ENCODE measurements at regions not wholly inside any gene's neighbourhood (a gene's known extent, or its start where the extent isn't known, plus 50 kb on each side); places are given as distances from the start of the nearest gene placed in this dataset.

DNA sequence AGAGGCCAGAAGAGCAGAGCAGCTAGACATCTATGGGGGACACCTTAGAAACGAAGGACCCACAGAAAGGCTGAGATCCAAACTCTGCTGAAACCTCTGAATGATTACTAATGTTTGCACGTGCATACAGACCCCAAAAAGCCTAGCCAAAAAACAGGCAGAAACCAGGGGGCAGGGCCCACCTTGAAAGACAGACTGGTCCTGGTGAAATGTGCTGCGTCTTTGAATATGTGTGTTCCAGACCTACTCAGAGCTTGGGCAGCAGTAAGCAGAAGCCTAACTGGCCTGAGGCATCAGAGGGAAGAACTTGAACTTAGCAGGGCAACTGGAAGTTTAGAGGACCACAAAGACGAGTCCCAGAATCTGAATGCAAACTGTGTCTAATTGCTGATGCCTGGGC lies 251.8 kb downstream of the TEX36 start:
- H3K9ac ChIP-seq, result no peak overlapping the region
- no peak overlapping the region for H3K27ac Mint-ChIP-seq
- TF ChIP-seq EZH2 (IDR thresholded peaks at IDR 0.05) (no peak), EZH2phosphoT487 (IDR thresholded peaks at IDR 0.05) (no peak)
- TF ChIP-seq, protein P1, sequence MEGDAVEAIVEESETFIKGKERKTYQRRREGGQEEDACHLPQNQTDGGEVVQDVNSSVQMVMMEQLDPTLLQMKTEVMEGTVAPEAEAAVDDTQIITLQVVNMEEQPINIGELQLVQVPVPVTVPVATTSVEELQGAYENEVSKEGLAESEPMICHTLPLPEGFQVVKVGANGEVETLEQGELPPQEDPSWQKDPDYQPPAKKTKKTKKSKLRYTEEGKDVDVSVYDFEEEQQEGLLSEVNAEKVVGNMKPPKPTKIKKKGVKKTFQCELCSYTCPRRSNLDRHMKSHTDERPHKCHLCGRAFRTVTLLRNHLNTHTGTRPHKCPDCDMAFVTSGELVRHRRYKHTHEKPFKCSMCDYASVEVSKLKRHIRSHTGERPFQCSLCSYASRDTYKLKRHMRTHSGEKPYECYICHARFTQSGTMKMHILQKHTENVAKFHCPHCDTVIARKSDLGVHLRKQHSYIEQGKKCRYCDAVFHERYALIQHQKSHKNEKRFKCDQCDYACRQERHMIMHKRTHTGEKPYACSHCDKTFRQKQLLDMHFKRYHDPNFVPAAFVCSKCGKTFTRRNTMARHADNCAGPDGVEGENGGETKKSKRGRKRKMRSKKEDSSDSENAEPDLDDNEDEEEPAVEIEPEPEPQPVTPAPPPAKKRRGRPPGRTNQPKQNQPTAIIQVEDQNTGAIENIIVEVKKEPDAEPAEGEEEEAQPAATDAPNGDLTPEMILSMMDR (IDR thresholded peaks at IDR 0.05), result no peak
- H3K36me3 ChIP-seq, result no peaks in the 10 kb centered on the region
- no peaks in the 10 kb centered on the region for H4K20me1 ChIP-seq (ENCODE audit: low read depth)
- H3K9me3 Mint-ChIP-seq, result peaks cover 9% of the 10 kb centered on the region
- H3K9me3 ChIP-seq (ENCODE audit: low read depth), result no peaks in the 10 kb centered on the region
- no peak overlapping the region for H3K4me3 ChIP-seq
- H3K27me3 ChIP-seq, result no peaks in the 10 kb centered on the region
- H3K4me1 Mint-ChIP-seq, result no peaks in the 10 kb centered on the region
- no peak overlapping the region for H3K4me3 Mint-ChIP-seq
- H3K27me3 Mint-ChIP-seq (ENCODE audit: insufficient read depth, low read depth), result peaks cover 3% of the 10 kb centered on the region
- H3K36me3 Mint-ChIP-seq, result no peaks in the 10 kb centered on the region
- no peaks in the 10 kb centered on the region for H3K79me2 ChIP-seq (ENCODE audit: low read depth)
- DNase-seq (ENCODE audit: low spot score), result no peak
- no peak overlapping the region for H2AFZ ChIP-seq (replicated peaks)
- no peak overlapping the region for H3K4me2 ChIP-seq
- no peaks in the 10 kb centered on the region for H3K4me1 ChIP-seq
- no peaks in the 10 kb centered on the region for H3F3A ChIP-seq (ENCODE audit: low read depth)
- no peak overlapping the region for H3K27ac ChIP-seq

DNA sequence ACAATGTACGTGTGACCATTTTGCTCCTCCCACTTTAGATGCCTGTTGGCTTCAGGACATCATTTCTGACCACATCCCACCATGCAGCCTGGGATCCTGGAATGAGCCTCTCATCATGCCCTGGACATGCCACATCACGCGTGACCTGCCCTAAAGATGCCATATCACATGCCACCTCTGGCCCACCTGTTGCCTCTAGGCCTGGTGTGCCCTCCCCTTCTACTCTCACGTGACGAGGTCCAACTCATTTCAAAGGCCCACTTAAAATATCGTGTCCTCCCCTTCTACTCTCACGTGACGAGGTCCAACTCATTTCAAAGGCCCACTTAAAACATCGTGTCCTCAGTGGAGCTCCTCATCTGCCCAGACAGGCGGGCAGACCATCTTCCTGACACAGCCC lies 254.9 kb downstream of the TEX36 start:
- Mint-ChIP-seq H3K4me1 (no peaks in the 10 kb centered on the region), H3K9me3 (peaks cover 5% of the 10 kb centered on the region), H3K27me3 (ENCODE audit: insufficient read depth, low read depth) (peaks cover 3% of the 10 kb centered on the region), H3K4me3 (no peak overlapping the region), H3K36me3 (no peaks in the 10 kb centered on the region), H3K27ac (no peak overlapping the region)
- H4K20me1 ChIP-seq (ENCODE audit: low read depth), result no peaks in the 10 kb centered on the region
- no peak overlapping the region for H3K27ac ChIP-seq
- H3K4me1 ChIP-seq, result no peaks in the 10 kb centered on the region
- no peak for TF ChIP-seq EZH2phosphoT487 (IDR thresholded peaks at IDR 0.05)
- TF ChIP-seq EZH2 (IDR thresholded peaks at IDR 0.05), result no peak
- TF ChIP-seq, protein P1 (IDR thresholded peaks at IDR 0.05), result no peak
- H3K4me2 ChIP-seq, result no peak overlapping the region
- no peaks in the 10 kb centered on the region for H3K27me3 ChIP-seq
- H3K79me2 ChIP-seq (ENCODE audit: low read depth), result no peaks in the 10 kb centered on the region
- no peaks in the 10 kb centered on the region for H3K9me3 ChIP-seq (ENCODE audit: low read depth)
- no peak overlapping the region for H3K4me3 ChIP-seq
- H3K36me3 ChIP-seq, result no peaks in the 10 kb centered on the region
- no peak overlapping the region for H2AFZ ChIP-seq (replicated peaks)
- H3F3A ChIP-seq (ENCODE audit: low read depth), result no peaks in the 10 kb centered on the region
- DNase-seq (ENCODE audit: low spot score), result no peak
- no peak overlapping the region for H3K9ac ChIP-seq

DNA sequence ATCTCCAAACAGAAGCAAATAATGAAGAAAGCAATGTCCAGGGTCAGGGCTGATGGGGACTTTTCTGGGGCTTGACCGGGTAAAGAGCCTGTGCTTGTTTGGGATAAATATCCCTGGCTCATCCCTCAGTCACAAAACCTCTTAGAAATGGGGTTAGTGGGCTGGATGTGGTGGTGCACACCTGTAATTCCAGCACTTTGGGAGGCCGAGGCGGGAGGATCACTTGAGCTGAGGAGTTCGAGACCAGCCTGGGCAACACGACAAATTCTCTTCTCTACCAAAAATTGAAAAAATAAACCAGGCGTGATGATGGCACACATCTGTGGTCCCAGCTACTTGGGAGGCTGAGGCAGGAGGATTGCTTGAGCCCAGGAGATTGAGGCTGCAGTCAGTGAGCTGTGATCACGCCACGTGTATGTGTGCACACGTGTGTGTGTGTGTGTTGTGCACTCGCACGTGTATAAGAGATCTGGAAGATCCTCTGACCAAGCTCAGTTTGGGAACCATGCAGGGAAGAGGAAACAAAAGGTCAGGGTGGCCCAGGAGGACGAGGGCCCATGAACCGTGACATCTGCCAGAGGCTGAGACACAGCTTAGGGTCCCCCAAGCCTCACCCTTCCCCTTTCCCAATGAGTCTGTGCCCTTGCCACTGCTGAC lies 258.6 kb downstream of the TEX36 start:
- H3K4me2 ChIP-seq, result no peak overlapping the region
- Mint-ChIP-seq H3K27me3 (ENCODE audit: insufficient read depth, low read depth) (peaks cover 8% of the 10 kb centered on the region), H3K4me3 (no peak overlapping the region), H3K9me3 (peaks cover 3% of the 10 kb centered on the region), H3K36me3 (no peaks in the 10 kb centered on the region), H3K27ac (no peak overlapping the region), H3K4me1 (no peaks in the 10 kb centered on the region)
- no peaks in the 10 kb centered on the region for H3K9me3 ChIP-seq (ENCODE audit: low read depth)
- no peaks in the 10 kb centered on the region for H3F3A ChIP-seq (ENCODE audit: low read depth)
- H3K27ac ChIP-seq, result no peak overlapping the region
- H3K9ac ChIP-seq, result no peak overlapping the region
- H2AFZ ChIP-seq (replicated peaks), result no peak overlapping the region
- no peak overlapping the region for H3K4me3 ChIP-seq
- DNase-seq (ENCODE audit: low spot score), result no peak
- no peaks in the 10 kb centered on the region for H3K36me3 ChIP-seq
- H3K79me2 ChIP-seq (ENCODE audit: low read depth), result no peaks in the 10 kb centered on the region
- no peaks in the 10 kb centered on the region for H4K20me1 ChIP-seq (ENCODE audit: low read depth)
- TF ChIP-seq, protein P1 (IDR thresholded peaks at IDR 0.05), result no peak
- TF ChIP-seq EZH2 (IDR thresholded peaks at IDR 0.05), result no peak
- no peak for TF ChIP-seq EZH2phosphoT487 (IDR thresholded peaks at IDR 0.05)
- H3K4me1 ChIP-seq, result no peaks in the 10 kb centered on the region
- no peaks in the 10 kb centered on the region for H3K27me3 ChIP-seq

Measured in neural progenitor cell (in vitro differentiated cells).